Transverse colon (tissue), 4 donors: ENCODE measurements at regions not wholly inside any gene's neighbourhood (a gene's known extent, or its start where the extent isn't known, plus 50 kb on each side); places are given as distances from the start of the nearest gene placed in this dataset.

Experiments used
- DNase-seq: peaks from one replicate; pipeline ENCODE4 v3.0.0-alpha.2; 2019
- H3K27ac ChIP-seq, 4 donors: fragments of 200-600 bp; sonication (generic); 2 replicates each; pipeline ENCODE4 v1.5.1; 2016 to 2018; ENCODE audit warnings: inconsistent platforms in 4 of 4
- H3K27me3 ChIP-seq: fragments of 200-600 bp; sonication (generic); 2 replicates; pipeline ENCODE4 v1.5.1; 2017; ENCODE audit warnings: inconsistent platforms
- H3K36me3 ChIP-seq, 4 donors: fragments of 200-600 bp; sonication (generic); 2 replicates each; pipeline ENCODE4 v1.5.1; 2017 to 2019; ENCODE audit warnings: inconsistent platforms in 4 of 4
- H3K4me1 ChIP-seq, 4 donors: fragments of 200-600 bp; sonication (generic); 2 replicates each; pipeline ENCODE4 v1.5.1; 2017 to 2020; ENCODE audit warnings: inconsistent platforms in 4 of 4
- H3K4me3 ChIP-seq, 4 donors: fragments of 200-600 bp; sonication (generic); 1 replicate in 1 of 4; 2 replicates in 3 of 4; pipeline versions ENCODE4 v1.5.1 to v1.6.1; 2017 to 2019; ENCODE audit warnings: inconsistent platforms in 4 of 4
- H3K9me3 ChIP-seq, 2 donors: fragments of 200-600 bp; sonication (generic); 2 replicates each; pipeline ENCODE4 v1.5.1; 2017 to 2019; ENCODE audit warnings: inconsistent platforms in 2 of 2
- EP300 ChIP-seq: sonication (generic); formaldehyde crosslinking; IDR thresholded peaks from one replicate; pipeline ENCODE4 v1.6.1; 2017; ENCODE audit warnings: antibody characterized with exemption, low read depth
- POLR2A ChIP-seq: fragments of 450-650 bp; IDR thresholded peaks from one replicate; pipeline ENCODE4 v1.6.1; 2016; ENCODE audit warnings: antibody characterized with exemption, mild to moderate bottlenecking, moderate library complexity
- POLR2AphosphoS5 ChIP-seq, 3 donors: sonication (generic); formaldehyde crosslinking; IDR thresholded peaks; one replicate each; pipeline ENCODE4 v1.6.1; 2016; ENCODE audit warnings: antibody characterized with exemption in 3 of 3
- WGBS, 2 donors: methylation state at CpG; one replicate each; pipeline ENCODE4 v1.1.5; 2018; ENCODE audit warnings: low coverage in 1 of 2; 5-methylcytosine and 5-hydroxymethylcytosine counted together
- in situ Hi-C, 4 donors: fragments of 200-750 bp; cut with MboI; loops; one replicate each; pipeline versions ENCODE4 v1.15.0 to v1.15.1; 2017; ENCODE audit warnings: low sequenced_read_pairs in 3 of 4, low pct_ligation_motif_present in 1 of 4, low pct_unique_long_range_greater_than_20kb in 1 of 4
- intact Hi-C: fragments of 100-400 bp; cut with DNase I; formaldehyde crosslinking; loops from one replicate; pipeline ENCODE4 v1.15.1; 2023; ENCODE audit warnings: low total_unique reads
- TF ChIP-seq, protein P1 (sequence below), 5 experiments: fragments of 200-600 bp in 3 of 5; fragments of 450-650 bp in 2 of 5; sonication (generic) in 3 of 5; IDR thresholded peaks; 1 replicate in 2 of 5; 2 replicates in 3 of 5; pipeline ENCODE4 v1.5.1; 2016 to 2017; ENCODE audit warnings: antibody characterized with exemption in 5 of 5, inconsistent platforms in 3 of 5, mild to moderate bottlenecking in 2 of 5, moderate library complexity in 1 of 5

DNA sequence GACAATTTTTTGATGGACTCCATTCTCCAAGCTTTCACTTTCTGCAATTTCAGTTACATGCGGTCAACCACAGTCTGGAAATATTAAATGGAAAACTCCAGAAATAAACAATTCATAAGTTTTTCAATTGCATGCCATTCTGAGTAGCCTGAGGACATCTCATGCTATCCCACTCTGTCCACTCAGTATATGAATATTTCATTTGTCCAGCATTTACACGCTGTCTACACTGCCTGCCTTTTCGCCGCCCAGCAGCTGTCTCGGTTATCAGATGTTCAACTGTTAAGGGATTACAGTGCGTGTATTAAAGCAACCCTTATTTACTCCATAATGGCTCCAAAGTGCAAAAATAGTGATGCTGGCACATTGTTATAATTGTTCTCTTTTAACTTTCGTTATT lies 116.3 kb downstream of the ADSS2 start:
- no peak for TF ChIP-seq EP300
- TF ChIP-seq, protein P1, sequence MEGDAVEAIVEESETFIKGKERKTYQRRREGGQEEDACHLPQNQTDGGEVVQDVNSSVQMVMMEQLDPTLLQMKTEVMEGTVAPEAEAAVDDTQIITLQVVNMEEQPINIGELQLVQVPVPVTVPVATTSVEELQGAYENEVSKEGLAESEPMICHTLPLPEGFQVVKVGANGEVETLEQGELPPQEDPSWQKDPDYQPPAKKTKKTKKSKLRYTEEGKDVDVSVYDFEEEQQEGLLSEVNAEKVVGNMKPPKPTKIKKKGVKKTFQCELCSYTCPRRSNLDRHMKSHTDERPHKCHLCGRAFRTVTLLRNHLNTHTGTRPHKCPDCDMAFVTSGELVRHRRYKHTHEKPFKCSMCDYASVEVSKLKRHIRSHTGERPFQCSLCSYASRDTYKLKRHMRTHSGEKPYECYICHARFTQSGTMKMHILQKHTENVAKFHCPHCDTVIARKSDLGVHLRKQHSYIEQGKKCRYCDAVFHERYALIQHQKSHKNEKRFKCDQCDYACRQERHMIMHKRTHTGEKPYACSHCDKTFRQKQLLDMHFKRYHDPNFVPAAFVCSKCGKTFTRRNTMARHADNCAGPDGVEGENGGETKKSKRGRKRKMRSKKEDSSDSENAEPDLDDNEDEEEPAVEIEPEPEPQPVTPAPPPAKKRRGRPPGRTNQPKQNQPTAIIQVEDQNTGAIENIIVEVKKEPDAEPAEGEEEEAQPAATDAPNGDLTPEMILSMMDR (IDR thresholded peaks at IDR 0.05), result no peak
- TF ChIP-seq POLR2AphosphoS5 (IDR thresholded peaks at IDR 0.05), result no peak
- no peak for TF ChIP-seq POLR2A
- H3K4me3 ChIP-seq, result no peak overlapping the region
- intact Hi-C loops (no loop called here), in situ Hi-C loops (no loop called here)
- WGBS, 2 donors, result 70 to 71% methylated on average over 7 of the region's 7 CpGs
- no peak overlapping the region for H3K27ac ChIP-seq
- H3K9me3 ChIP-seq, result no peaks in the 10 kb centered on the region
- no peak for DNase-seq
- no peaks in the 10 kb centered on the region for H3K36me3 ChIP-seq
- H3K4me1 ChIP-seq, result no peaks in the 10 kb centered on the region
- no peaks in the 10 kb centered on the region for H3K27me3 ChIP-seq

DNA sequence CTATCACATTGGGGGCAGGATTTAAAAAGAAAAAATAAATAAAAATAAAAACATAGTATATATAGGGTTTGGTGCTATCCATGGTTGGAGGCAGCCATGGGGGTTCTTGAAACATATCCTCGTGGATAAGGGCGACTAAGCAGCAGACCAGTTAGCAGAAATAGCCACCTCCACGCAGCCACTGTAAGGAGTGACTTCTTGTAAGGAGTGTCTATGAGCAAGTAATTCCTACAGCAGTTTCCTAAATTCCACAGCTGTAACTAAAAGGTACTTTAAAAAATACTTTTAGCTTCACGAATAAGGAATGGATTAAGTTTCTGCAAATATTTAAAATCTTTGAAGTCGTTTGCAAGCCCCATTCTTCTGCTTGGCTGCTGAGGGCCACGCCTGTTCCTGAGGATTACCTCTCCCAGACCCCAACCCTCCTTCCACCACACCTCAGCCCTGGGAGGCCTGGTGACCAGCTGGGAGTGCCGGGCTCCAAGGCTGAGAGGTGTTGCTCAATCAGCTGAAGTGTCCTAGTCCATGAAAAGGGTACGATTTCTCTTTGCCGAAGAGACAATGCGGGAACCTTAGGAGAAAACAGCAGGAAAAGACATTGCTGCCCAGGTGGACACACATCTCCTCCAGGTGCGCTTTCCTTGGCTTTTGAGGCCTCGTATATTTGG lies 115.3 kb downstream of the ADSS2 start:
- 87 to 93% methylated on average over 5 to 12 of the region's 12 CpGs for WGBS, 2 donors
- in situ Hi-C loops, result no loop called here
- Histone ChIP-seq H3K27me3 (no peaks in the 10 kb centered on the region), H3K4me1 (peaks cover 0 to 2% (median under 1%) of the 10 kb centered on the region in 4 donors), H3K27ac (no peak overlapping the region), H3K36me3 (no peaks in the 10 kb centered on the region), H3K9me3 (no peaks in the 10 kb centered on the region), H3K4me3 (no peak overlapping the region)
- intact Hi-C loops, result no loop called here
- no peak for TF ChIP-seq EP300
- TF ChIP-seq, protein P1 (IDR thresholded peaks at IDR 0.05), result no peak
- no peak for TF ChIP-seq POLR2AphosphoS5 (IDR thresholded peaks at IDR 0.05)
- no peak for TF ChIP-seq POLR2A
- DNase-seq, result no peak

DNA sequence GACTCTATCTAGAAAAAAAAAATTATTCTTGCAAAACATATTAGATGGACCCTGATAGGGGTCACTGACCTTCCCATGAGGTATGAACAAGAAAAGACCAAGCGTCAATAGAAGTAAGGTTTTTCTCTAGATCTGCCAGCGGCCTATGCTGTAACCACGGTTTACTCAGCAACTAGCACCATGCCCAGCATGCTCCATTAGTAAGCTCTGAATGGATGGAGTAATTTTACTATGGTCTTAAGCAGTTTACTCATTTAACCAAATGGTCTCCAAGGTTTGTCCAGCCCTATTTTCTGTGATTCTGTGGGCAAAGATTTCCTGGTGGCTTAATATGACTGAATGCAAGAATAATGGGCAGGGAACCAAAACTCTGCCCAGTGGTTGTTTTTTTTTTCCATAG lies 113.9 kb downstream of the ADSS2 start:
- in situ Hi-C loops (no loop called here), intact Hi-C loops (no loop called here)
- H3K27me3 ChIP-seq, result no peaks in the 10 kb centered on the region
- H3K9me3 ChIP-seq, result no peaks in the 10 kb centered on the region
- H3K36me3 ChIP-seq, result no peaks in the 10 kb centered on the region
- H3K27ac ChIP-seq, result no peak overlapping the region
- DNase-seq, result no peak
- 92% methylated on average over 3 of the region's 3 CpGs; no CpG with 5 or more reads in 1 of the 2 donors for WGBS, 2 donors
- no peak for TF ChIP-seq EP300
- H3K4me1 ChIP-seq, result peaks cover 0 to 7% (median 2%) of the 10 kb centered on the region in 4 donors
- H3K4me3 ChIP-seq, result no peak overlapping the region

DNA sequence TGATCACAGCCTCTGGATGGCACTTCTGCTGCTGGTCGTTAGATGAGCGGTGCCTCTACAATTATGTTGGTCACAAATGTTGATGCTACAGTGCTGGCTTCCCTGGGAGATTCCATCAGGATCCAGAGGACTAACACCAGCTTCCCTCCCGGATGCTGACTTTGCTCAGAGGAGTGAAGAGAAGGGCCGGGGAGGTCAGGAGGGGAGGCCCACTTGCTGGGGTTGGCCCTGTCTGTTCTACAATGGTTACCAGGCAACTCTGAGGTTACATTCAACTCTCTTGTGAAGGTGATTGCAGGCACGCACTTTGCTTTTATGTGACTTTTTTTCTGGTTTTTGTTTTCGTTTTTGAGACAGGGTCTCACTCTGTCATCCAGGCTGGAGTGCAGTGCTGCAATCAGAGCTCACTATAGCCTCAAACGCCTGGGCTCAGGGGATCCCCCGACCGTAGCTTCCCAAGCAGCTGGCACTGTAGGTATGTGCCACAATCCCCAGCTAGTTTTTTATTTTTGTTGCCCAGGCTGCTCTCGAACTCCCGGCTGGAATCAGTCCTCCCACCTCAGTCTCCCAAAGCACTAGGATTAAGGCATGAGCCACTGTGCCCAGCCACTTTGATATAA lies 112.5 kb downstream of the ADSS2 start:
- Histone ChIP-seq H3K9me3 (no peaks in the 10 kb centered on the region), H3K27me3 (no peaks in the 10 kb centered on the region), H3K36me3 (no peaks in the 10 kb centered on the region), H3K27ac (no peak overlapping the region), H3K4me1 (peaks cover 0 to 7% (median 2%) of the 10 kb centered on the region in 4 donors), H3K4me3 (no peak overlapping the region)
- no peak for DNase-seq
- intact Hi-C loops (no loop called here), in situ Hi-C loops (no loop called here)
- no peak for TF ChIP-seq POLR2AphosphoS5 (IDR thresholded peaks at IDR 0.05)
- WGBS, 2 donors, result 83 to 90% methylated on average over 2 to 11 of the region's 11 CpGs

DNA sequence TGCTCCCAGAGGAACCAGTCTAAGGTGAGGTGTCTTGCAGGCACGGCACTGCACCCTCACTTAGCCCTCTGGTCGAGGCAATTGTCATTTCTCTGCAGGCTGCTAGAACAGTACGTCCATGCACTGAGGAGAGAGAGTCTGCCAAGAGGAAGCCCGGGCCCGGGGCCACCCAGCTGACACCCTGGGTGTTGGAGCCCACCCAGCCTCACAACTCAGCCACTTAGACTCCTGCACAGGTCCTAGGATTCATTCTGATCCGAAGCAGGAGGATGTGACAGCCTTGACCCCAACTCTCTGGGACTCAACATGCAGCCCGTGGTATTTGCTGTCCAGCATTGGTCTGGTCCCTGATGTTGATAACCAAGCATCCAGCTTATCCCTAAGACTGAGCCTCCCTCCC lies 111.9 kb downstream of the ADSS2 start:
- Histone ChIP-seq H3K36me3 (no peaks in the 10 kb centered on the region), H3K27ac (no peak overlapping the region), H3K9me3 (no peaks in the 10 kb centered on the region), H3K27me3 (no peaks in the 10 kb centered on the region), H3K4me3 (no peak overlapping the region), H3K4me1 (peaks cover 0 to 7% (median 2%) of the 10 kb centered on the region in 4 donors)
- DNase-seq, result no peak
- no peak for TF ChIP-seq EP300
- TF ChIP-seq, protein P1 (IDR thresholded peaks at IDR 0.05), result no peak
- no peak for TF ChIP-seq POLR2A
- no peak for TF ChIP-seq POLR2AphosphoS5 (IDR thresholded peaks at IDR 0.05)
- 88% methylated on average over 7 of the region's 7 CpGs; no CpG with 5 or more reads in 1 of the 2 donors for WGBS, 2 donors
- in situ Hi-C loops, result no loop called here
- intact Hi-C loops, result no loop called here
